H1 (cell line): ENCODE measurements at regions not wholly inside any gene's neighbourhood (a gene's known extent, or its start where the extent isn't known, plus 50 kb on each side); places are given as distances from the start of the nearest gene placed in this dataset.

Experiments
- CTCF ChIP-seq, 3 experiments: IDR thresholded peaks; 1 replicate in 2 of 3; 2 replicates in 1 of 3; pipeline versions ENCODE4 v1.5.1 to v1.6.1; 2011; ENCODE audit warnings: low read length in 3 of 3, mild to moderate bottlenecking in 3 of 3, inconsistent platforms in 2 of 3, low read depth in 1 of 3, moderate library complexity in 1 of 3; ENCODE audit not compliant: insufficient read depth in 1 of 3; ENCODE audit errors: control extremely low read depth in 1 of 3
- SP2 ChIP-seq: IDR thresholded peaks from 2 replicates; pipeline ENCODE4 v1.6.1; 2012; ENCODE audit warnings: mild to moderate bottlenecking, low read length, inconsistent platforms

- TF ChIP-seq SP2 (no peak), CTCF (IDR thresholded peaks at IDR 0.05; ENCODE audit: control extremely low read depth in 1 of 3, insufficient read depth in 1 of 3, low read depth in 1 of 3, low read length in 3 of 3) (no peak)
Observed at GRCh38 chr12:97048421-97049035, 141.5 kb downstream of the NEDD1 start.
